Ascending aorta (tissue), 2 donors: ENCODE measurements at regions not wholly inside any gene's neighbourhood (a gene's known extent, or its start where the extent isn't known, plus 50 kb on each side); places are given as distances from the start of the nearest gene placed in this dataset.
A peak's percentile ranks its signal among the peaks of the same experiment; 100 is the strongest.

Experiments used
- DNase-seq, 2 donors: peaks; one replicate each; pipeline ENCODE4 v3.0.0-alpha.2; 2019; ENCODE audit warnings: low spot score in 2 of 2
- H3K27ac ChIP-seq, 2 donors: fragments of 200-600 bp; sonication (generic); one replicate each; pipeline ENCODE4 v1.5.1; 2016 to 2017; ENCODE audit warnings: mild to moderate bottlenecking in 1 of 2
- H3K27me3 ChIP-seq: fragments of 200-600 bp; sonication (generic); one replicate; pipeline ENCODE4 v1.5.1; 2017
- H3K36me3 ChIP-seq, 2 donors: fragments of 200-600 bp; sonication (generic); one replicate each; pipeline ENCODE4 v1.5.1; 2016
- H3K4me1 ChIP-seq, 2 donors: fragments of 200-600 bp; sonication (generic); one replicate each; pipeline ENCODE4 v1.5.1; 2016 to 2017; ENCODE audit warnings: mild to moderate bottlenecking in 1 of 2
- H3K4me3 ChIP-seq, 2 donors: fragments of 200-600 bp; sonication (generic); one replicate each; pipeline ENCODE4 v1.5.1; 2016 to 2017; ENCODE audit warnings: mild to moderate bottlenecking in 1 of 2
- H3K9me3 ChIP-seq, 2 donors: fragments of 200-600 bp; sonication (generic); one replicate each; pipeline ENCODE4 v1.5.1; 2016
- intact Hi-C: fragments of 100-400 bp; cut with DNase I; formaldehyde crosslinking; loops from one replicate; pipeline ENCODE4 v1.15.1; 2023
- TF ChIP-seq, protein P1 (sequence below), 3 experiments: fragments of 200-600 bp in 2 of 3; fragments of 450-650 bp in 1 of 3; sonication (generic) in 2 of 3; IDR thresholded peaks; one replicate each; pipeline ENCODE4 v1.5.1; 2016 to 2019; ENCODE audit warnings: antibody characterized with exemption in 3 of 3, mild to moderate bottlenecking in 1 of 3, moderate library complexity in 1 of 3

DNA sequence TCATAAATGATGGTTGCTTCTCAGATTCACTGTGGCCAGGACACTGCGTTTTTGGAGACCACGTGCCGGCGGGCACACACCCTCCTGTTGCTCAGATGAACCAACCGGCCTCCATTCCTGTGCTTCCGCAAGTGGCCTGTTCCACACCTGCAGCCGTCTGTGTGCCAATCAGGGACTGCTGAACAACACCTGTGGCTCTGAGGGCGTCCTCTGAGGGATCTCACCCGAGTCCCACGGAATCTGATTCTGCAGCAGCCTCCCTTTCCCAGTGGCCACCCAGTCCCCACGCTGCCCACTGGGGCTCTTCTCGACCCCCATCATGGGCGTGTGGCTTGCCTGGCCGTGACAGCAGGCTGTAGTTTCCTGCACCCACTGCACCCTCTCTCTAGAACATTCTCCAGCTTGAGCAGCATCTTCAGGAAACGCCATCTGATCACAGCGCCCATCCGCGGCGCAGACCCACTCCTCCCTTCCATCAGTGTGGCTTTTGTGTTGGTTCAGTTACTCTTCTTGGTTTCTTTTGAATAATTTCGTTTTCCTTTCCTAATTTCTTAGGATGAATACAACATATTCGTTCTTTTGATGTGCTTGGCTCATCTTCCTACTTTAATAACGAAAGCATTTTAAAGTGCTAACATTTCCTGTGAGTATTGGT lies 65.1 kb upstream of the SLC22A11 start:
- intact Hi-C loops, result loop anchor here (1.0 kb wide), 1 partner anchor 163 kb away; no protein-coding TSS in a partner anchor
- TF ChIP-seq, protein P1, sequence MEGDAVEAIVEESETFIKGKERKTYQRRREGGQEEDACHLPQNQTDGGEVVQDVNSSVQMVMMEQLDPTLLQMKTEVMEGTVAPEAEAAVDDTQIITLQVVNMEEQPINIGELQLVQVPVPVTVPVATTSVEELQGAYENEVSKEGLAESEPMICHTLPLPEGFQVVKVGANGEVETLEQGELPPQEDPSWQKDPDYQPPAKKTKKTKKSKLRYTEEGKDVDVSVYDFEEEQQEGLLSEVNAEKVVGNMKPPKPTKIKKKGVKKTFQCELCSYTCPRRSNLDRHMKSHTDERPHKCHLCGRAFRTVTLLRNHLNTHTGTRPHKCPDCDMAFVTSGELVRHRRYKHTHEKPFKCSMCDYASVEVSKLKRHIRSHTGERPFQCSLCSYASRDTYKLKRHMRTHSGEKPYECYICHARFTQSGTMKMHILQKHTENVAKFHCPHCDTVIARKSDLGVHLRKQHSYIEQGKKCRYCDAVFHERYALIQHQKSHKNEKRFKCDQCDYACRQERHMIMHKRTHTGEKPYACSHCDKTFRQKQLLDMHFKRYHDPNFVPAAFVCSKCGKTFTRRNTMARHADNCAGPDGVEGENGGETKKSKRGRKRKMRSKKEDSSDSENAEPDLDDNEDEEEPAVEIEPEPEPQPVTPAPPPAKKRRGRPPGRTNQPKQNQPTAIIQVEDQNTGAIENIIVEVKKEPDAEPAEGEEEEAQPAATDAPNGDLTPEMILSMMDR (IDR thresholded peaks at IDR 0.05), result no peak
- H3K4me3 ChIP-seq, result no peak overlapping the region

DNA sequence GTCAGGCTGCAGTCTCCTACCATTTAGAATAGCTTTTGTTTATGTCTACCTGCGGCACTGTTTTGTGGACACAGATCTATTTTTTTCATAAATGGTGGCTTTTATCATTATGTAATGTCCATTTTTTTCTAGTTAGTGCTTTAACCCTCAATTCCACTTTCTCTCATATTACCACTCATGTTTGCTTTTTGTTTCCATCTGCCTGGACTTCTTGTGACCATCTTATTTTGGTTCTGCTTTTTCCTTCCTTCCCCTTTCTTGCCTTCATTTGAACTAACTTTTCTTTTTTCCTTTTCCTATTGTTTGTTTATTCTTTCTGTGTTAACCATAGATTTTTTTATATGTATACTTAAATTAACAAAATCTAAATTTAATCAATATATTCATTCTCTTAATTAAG lies 63.2 kb upstream of the SLC22A11 start:
- no peak for DNase-seq
- intact Hi-C loops, result no loop called here
- Histone ChIP-seq H3K36me3 (no peaks in the 10 kb centered on the region), H3K9me3 (no peaks in the 10 kb centered on the region), H3K4me1 (no peaks in the 10 kb centered on the region), H3K4me3 (no peak overlapping the region), H3K27me3 (no peaks in the 10 kb centered on the region), H3K27ac (no peak overlapping the region)
- TF ChIP-seq, protein P1 (IDR thresholded peaks at IDR 0.05), result no peak

More for the DNA sequence above, 65.1 kb upstream of the SLC22A11 start:
- no peak overlapping the region for H3K27ac ChIP-seq
- no peaks in the 10 kb centered on the region for H3K4me1 ChIP-seq
- DNase-seq, result no peak
- no peaks in the 10 kb centered on the region for H3K9me3 ChIP-seq
- H3K36me3 ChIP-seq, result no peaks in the 10 kb centered on the region
- no peaks in the 10 kb centered on the region for H3K27me3 ChIP-seq

DNA sequence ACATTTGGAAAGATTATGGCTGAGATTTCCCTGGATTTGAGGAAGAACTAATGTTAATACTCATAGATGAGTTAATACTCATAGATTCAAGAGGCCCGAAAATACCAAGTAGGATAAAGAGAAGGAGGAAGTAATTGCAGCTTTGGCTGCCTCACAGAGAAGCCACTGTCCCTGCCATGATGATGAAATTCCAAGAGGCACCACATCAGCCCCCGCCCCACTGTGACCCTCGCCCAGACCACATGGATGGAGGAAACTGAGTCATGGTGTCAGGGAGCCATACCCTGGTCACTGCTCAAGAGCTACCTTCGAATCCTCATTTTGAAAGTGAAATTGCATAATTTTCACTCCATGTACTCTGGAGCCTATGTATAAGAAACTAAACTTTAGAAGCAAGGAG lies 57.6 kb upstream of the SLC22A11 start:
- H3K4me1 ChIP-seq, result no peaks in the 10 kb centered on the region
- TF ChIP-seq, protein P1 (IDR thresholded peaks at IDR 0.05), result no peak
- H3K9me3 ChIP-seq, result no peaks in the 10 kb centered on the region
- DNase-seq, result no peak
- intact Hi-C loops, result no loop called here
- no peak overlapping the region for H3K4me3 ChIP-seq
- no peaks in the 10 kb centered on the region for H3K36me3 ChIP-seq
- H3K27ac ChIP-seq, result no peak overlapping the region
- H3K27me3 ChIP-seq, result no peaks in the 10 kb centered on the region

DNA sequence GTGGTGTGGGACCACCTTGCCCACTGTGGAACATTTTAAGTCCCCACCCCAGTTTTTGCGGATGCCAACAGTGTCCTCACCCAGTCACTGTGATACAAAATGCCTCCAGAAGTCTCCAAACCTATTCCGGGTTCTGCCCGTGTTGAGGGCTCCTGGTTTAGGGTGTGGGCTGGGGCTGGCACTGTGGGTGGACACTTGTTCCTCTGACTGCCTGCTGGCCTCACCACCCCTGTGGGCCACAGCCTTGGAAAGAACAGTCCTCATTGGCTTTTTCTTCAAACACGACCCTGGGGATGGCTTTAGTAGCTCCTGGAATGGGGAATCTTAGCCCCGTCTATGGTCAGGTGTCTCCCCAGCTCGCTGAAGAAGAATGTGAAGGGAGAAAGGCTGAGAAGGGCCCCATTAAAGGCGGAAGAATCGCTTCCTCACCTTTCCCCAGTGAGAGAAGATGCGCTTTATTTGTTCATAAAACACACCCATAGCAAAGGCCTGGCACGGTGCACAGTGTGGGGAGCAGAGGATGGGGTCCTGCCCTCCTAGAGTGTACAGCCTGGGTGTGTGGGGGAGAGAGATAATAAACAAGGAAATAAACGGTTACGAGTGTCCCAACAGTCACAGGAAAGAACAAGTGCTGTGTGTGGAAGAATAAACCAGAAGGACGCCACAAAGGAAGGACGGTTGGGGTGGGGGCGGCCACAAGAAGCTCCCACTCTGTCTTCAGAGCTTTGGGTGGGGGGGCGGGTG lies 56.3 kb upstream of the SLC22A11 start:
- Histone ChIP-seq H3K4me1 (no peaks in the 10 kb centered on the region), H3K9me3 (no peaks in the 10 kb centered on the region), H3K4me3 (no peak overlapping the region), H3K27me3 (no peaks in the 10 kb centered on the region), H3K36me3 (no peaks in the 10 kb centered on the region), H3K27ac (no peak overlapping the region)
- DNase-seq, result peak in 1 of 2 donors; percentile 45
- intact Hi-C loops, result no loop called here
- TF ChIP-seq, protein P1 (IDR thresholded peaks at IDR 0.05), result no peak

DNA sequence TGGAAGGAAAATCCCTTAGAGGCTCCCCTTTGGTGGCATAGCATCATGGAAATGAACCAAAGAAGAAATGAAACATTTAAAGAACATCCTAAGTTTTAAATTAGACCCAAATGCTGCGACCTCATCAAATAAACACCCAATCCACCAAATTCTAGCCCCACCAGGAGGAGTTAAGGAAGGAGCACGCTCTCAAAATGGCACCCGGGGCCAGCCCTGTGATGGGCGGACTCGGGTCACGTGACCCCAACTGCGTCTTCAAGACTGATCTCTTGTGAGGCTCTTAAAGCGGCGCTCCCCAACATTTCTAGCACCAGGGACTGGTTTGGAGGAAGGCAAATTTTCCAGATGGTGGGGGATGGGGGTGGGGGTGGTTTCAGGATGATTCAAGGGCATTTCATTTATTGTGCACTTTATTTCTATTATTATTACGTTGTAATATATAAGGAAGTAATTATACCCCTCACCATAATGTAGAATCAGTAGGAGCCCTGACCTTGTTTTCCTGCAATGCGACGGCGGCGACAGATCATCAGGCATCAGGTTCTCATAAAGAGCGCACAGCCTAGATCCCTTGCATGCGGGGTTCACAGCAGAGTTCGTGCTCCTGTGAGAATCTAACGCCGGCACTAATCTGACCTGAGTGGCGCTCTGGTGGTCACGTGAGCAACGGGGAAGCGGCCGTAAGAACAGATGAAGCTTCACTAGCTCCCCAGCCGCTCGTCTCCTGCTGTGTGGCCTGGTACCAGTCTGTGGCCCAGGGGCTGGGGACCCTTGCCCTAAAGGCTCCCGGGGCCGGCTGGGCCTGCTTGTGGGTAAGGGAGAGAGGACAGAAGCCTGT lies 55.3 kb upstream of the SLC22A11 start:
- Histone ChIP-seq H3K27ac (no peak overlapping the region), H3K4me3 (no peak overlapping the region), H3K27me3 (no peaks in the 10 kb centered on the region), H3K36me3 (no peaks in the 10 kb centered on the region), H3K4me1 (no peaks in the 10 kb centered on the region), H3K9me3 (peaks cover 0 to 4% of the 10 kb centered on the region in 2 donors)
- intact Hi-C loops, result no loop called here
- TF ChIP-seq, protein P1 (IDR thresholded peaks at IDR 0.05), result no peak
- DNase-seq, result peak in 1 of 2 donors; percentile 37
